ENCODE measurements at regions not wholly inside any gene's neighbourhood (a gene's known extent, or its start where the extent isn't known, plus 50 kb on each side); places are given as distances from the start of the nearest gene placed in this dataset.

GRCh38 chr5:115440782-115441451 is 103.7 kb downstream of the FEM1C start:
- Histone ChIP-seq H2AFZ (ENCODE audit: low read length) (no peak overlapping the region), H3K27ac (ENCODE audit: low read length) (no peak overlapping the region), H3K36me3 (ENCODE audit: low read depth, low read length) (no peaks in the 10 kb centered on the region), H3K4me3 (ENCODE audit: low read length) (no peak overlapping the region), H3K9me3 (ENCODE audit: low read length) (no peaks in the 10 kb centered on the region), H3K4me1 (ENCODE audit: insufficient read depth, low read length) (peaks cover 23% of the 10 kb centered on the region), H3K4me2 (ENCODE audit: low read length) (no peak overlapping the region), H3F3A (ENCODE audit: low read length, unreplicated experiment) (no peaks in the 10 kb centered on the region), H3K27me3 (ENCODE audit: low read length) (no peaks in the 10 kb centered on the region), H3K79me2 (ENCODE audit: low read length) (no peaks in the 10 kb centered on the region), H3K9me2 (replicated peaks; ENCODE audit: low read length) (no peaks in the 10 kb centered on the region), H4K20me1 (ENCODE audit: low read length) (no peaks in the 10 kb centered on the region), H3K9ac (ENCODE audit: low read length) (no peak overlapping the region)
- no TSS peak for BruUV-seq (replicated peaks)
- intact Hi-C loops (cut with micrococcal nuclease), result no loop called here
- ChIA-PET POLR2A (ENCODE audit: unreplicated experiment) (no interaction called here), CTCF (no interaction called here)
- ATAC-seq (peak; percentile 25; the same call in 1 of the 2 replicates), DNase-seq (no peak)
- TF ChIP-seq CTCF (conservative IDR thresholded peaks at IDR 0.05; ENCODE audit: low read depth, low read length), result no peak
- TF ChIP-seq EZH2 (IDR thresholded peaks at IDR 0.05; ENCODE audit: low read length, unreplicated experiment), result no peak
- TF ChIP-seq EZH2phosphoT487 (IDR thresholded peaks at IDR 0.05; ENCODE audit: borderline replicate concordance, low read length), result no peak

- Histone ChIP-seq H3K9me3 (ENCODE audit: low read length) (no peaks in the 10 kb centered on the region), H3K4me3 (ENCODE audit: low read length) (no peak overlapping the region), H3F3A (ENCODE audit: low read length, unreplicated experiment) (no peaks in the 10 kb centered on the region), H4K20me1 (ENCODE audit: low read length) (no peaks in the 10 kb centered on the region), H3K9ac (ENCODE audit: low read length) (no peak overlapping the region), H3K36me3 (ENCODE audit: low read depth, low read length) (no peaks in the 10 kb centered on the region), H3K4me1 (ENCODE audit: insufficient read depth, low read length) (peaks cover 34% of the 10 kb centered on the region), H2AFZ (ENCODE audit: low read length) (no peak overlapping the region), H3K4me2 (ENCODE audit: low read length) (no peak overlapping the region), H3K27ac (ENCODE audit: low read length) (peak overlapping the region; percentile 10; the same call in 1 of the 2 replicates), H3K27me3 (ENCODE audit: low read length) (no peaks in the 10 kb centered on the region), H3K9me2 (replicated peaks; ENCODE audit: low read length) (no peaks in the 10 kb centered on the region), H3K79me2 (ENCODE audit: low read length) (no peaks in the 10 kb centered on the region)
- CTCF ChIA-PET, result no interaction called here
- no peak for DNase-seq
- ATAC-seq, result no peak
- TF ChIP-seq EZH2phosphoT487 (IDR thresholded peaks at IDR 0.05; ENCODE audit: borderline replicate concordance, low read length) (no peak), CTCF (conservative IDR thresholded peaks at IDR 0.05; ENCODE audit: low read depth, low read length) (no peak), EZH2 (IDR thresholded peaks at IDR 0.05; ENCODE audit: low read length, unreplicated experiment) (no peak)
- intact Hi-C loops (cut with micrococcal nuclease), result no loop called here
- POLR2A ChIA-PET (ENCODE audit: unreplicated experiment), result no interaction called here
- no TSS peak for BruUV-seq (replicated peaks)
These were observed 104.9 kb downstream of the FEM1C start for GRCh38 chr5:115439639-115440038.

GRCh38 chr5:115439042-115439441 is 105.5 kb downstream of the FEM1C start:
- peaks cover 34% of the 10 kb centered on the region for H3K4me1 ChIP-seq (ENCODE audit: insufficient read depth, low read length)
- H3K79me2 ChIP-seq (ENCODE audit: low read length), result no peaks in the 10 kb centered on the region
- no peak overlapping the region; the same call in 1 of the 2 replicates for H3K4me2 ChIP-seq (ENCODE audit: low read length)
- H3K36me3 ChIP-seq (ENCODE audit: low read depth, low read length), result no peaks in the 10 kb centered on the region
- ChIA-PET CTCF (no interaction called here), POLR2A (ENCODE audit: unreplicated experiment) (no interaction called here)
- BruUV-seq (replicated peaks), result no TSS peak
- no peaks in the 10 kb centered on the region for H3K27me3 ChIP-seq (ENCODE audit: low read length)
- ATAC-seq, result peak; percentile 69
- no peaks in the 10 kb centered on the region for H4K20me1 ChIP-seq (ENCODE audit: low read length)
- H3K4me3 ChIP-seq (ENCODE audit: low read length), result no peak overlapping the region
- peak; percentile 65 for DNase-seq
- TF ChIP-seq EZH2phosphoT487 (IDR thresholded peaks at IDR 0.05; ENCODE audit: borderline replicate concordance, low read length), result no peak
- H3K27ac ChIP-seq (ENCODE audit: low read length), result peak overlapping the region; percentile 34
- H3K9ac ChIP-seq (ENCODE audit: low read length), result no peak overlapping the region
- intact Hi-C loops (cut with micrococcal nuclease), result no loop called here
- no peaks in the 10 kb centered on the region for H3K9me2 ChIP-seq (replicated peaks; ENCODE audit: low read length)
- H3F3A ChIP-seq (ENCODE audit: low read length, unreplicated experiment), result no peaks in the 10 kb centered on the region
- H2AFZ ChIP-seq (ENCODE audit: low read length), result no peak overlapping the region
- H3K9me3 ChIP-seq (ENCODE audit: low read length), result no peaks in the 10 kb centered on the region
